ENCODE measurements at regions not wholly inside any gene's neighbourhood (a gene's known extent, or its start where the extent isn't known, plus 50 kb on each side); places are given as distances from the start of the nearest gene placed in this dataset.

DNA sequence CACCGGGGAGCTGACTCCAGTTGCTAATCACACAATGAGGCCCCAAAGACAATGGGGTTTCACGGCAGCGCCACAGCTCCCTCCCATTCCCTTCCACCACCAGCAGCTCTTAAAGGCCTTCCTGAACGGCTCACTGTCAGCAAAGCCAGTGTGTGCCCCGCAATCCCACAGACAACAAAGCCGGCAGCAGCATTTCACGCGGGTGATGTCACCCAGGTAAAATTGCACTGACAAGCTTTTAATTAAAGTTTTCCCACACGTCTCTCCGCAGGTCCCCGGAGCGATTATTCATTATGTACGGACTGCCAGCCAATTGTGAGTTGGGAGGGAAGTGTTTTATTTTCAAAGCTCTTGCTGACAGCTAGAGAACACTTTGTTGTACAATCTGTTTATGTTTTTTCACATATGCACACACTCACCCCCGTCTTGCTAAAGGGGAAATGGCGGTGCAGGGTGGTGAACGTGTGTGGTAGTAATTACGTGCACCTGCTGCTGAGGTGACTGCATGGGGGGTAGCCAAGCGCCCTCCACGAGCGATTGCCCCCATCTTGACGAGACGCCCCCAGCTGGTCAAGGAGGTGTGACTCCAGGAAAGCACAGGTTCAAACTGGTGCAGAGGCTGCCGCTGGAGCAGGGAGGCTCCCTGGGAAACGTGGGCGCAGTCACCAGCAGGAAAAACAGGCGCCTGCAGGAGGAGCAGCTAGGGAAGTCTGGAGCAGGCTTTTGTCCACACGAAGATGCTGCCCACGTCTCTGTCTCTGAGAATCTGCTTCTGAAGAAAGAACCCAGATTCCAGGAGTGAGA, 65.0 kb downstream of the IRX2 start:
- Histone ChIP-seq H3K27ac (ENCODE audit: low read length) (no peak overlapping the region), H3K4me3 (ENCODE audit: low read length) (no peak overlapping the region), H4K20me1 (ENCODE audit: insufficient read depth) (no peaks in the 10 kb centered on the region), H3K9me2 (ENCODE audit: insufficient read depth, low read length) (no peaks in the 10 kb centered on the region), H3K27me3 (ENCODE audit: insufficient read depth, low read depth, low read length) (no peaks in the 10 kb centered on the region), H2AFZ (ENCODE audit: low read depth, low read length) (no peak overlapping the region), H3K4me2 (ENCODE audit: low read length) (no peak overlapping the region), H3F3A (ENCODE audit: insufficient read depth, low read length, poor library complexity, severe bottlenecking) (no peaks in the 10 kb centered on the region), H3K9me3 (ENCODE audit: low read length) (no peaks in the 10 kb centered on the region), H3K79me2 (replicated peaks; ENCODE audit: insufficient read depth, low read length) (no peaks in the 10 kb centered on the region), H3K9ac (ENCODE audit: low read length) (no peak overlapping the region), H3K36me3 (ENCODE audit: insufficient read depth, low read length) (no peaks in the 10 kb centered on the region)
- no peak for TF ChIP-seq RAD21 (conservative IDR thresholded peaks at IDR 0.05)
- TF ChIP-seq EZH2 (IDR thresholded peaks at IDR 0.05; ENCODE audit: borderline replicate concordance, insufficient read depth, low read length, poor library complexity, severe bottlenecking): no peak
- no peak for TF ChIP-seq EP300 (conservative IDR thresholded peaks at IDR 0.05; ENCODE audit: poor library complexity, severe bottlenecking)
- TF ChIP-seq POLR2AphosphoS5 (IDR thresholded peaks at IDR 0.05): no peak
- no peak for TF ChIP-seq TAF1 (IDR thresholded peaks at IDR 0.05; ENCODE audit: low read depth)
- TF ChIP-seq SMC3 (conservative IDR thresholded peaks at IDR 0.05; ENCODE audit: poor library complexity): no peak
- TF ChIP-seq, protein P1, sequence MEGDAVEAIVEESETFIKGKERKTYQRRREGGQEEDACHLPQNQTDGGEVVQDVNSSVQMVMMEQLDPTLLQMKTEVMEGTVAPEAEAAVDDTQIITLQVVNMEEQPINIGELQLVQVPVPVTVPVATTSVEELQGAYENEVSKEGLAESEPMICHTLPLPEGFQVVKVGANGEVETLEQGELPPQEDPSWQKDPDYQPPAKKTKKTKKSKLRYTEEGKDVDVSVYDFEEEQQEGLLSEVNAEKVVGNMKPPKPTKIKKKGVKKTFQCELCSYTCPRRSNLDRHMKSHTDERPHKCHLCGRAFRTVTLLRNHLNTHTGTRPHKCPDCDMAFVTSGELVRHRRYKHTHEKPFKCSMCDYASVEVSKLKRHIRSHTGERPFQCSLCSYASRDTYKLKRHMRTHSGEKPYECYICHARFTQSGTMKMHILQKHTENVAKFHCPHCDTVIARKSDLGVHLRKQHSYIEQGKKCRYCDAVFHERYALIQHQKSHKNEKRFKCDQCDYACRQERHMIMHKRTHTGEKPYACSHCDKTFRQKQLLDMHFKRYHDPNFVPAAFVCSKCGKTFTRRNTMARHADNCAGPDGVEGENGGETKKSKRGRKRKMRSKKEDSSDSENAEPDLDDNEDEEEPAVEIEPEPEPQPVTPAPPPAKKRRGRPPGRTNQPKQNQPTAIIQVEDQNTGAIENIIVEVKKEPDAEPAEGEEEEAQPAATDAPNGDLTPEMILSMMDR (IDR thresholded peaks at IDR 0.05; ENCODE audit: poor library complexity, severe bottlenecking): no peak
- TF ChIP-seq, protein P2, sequence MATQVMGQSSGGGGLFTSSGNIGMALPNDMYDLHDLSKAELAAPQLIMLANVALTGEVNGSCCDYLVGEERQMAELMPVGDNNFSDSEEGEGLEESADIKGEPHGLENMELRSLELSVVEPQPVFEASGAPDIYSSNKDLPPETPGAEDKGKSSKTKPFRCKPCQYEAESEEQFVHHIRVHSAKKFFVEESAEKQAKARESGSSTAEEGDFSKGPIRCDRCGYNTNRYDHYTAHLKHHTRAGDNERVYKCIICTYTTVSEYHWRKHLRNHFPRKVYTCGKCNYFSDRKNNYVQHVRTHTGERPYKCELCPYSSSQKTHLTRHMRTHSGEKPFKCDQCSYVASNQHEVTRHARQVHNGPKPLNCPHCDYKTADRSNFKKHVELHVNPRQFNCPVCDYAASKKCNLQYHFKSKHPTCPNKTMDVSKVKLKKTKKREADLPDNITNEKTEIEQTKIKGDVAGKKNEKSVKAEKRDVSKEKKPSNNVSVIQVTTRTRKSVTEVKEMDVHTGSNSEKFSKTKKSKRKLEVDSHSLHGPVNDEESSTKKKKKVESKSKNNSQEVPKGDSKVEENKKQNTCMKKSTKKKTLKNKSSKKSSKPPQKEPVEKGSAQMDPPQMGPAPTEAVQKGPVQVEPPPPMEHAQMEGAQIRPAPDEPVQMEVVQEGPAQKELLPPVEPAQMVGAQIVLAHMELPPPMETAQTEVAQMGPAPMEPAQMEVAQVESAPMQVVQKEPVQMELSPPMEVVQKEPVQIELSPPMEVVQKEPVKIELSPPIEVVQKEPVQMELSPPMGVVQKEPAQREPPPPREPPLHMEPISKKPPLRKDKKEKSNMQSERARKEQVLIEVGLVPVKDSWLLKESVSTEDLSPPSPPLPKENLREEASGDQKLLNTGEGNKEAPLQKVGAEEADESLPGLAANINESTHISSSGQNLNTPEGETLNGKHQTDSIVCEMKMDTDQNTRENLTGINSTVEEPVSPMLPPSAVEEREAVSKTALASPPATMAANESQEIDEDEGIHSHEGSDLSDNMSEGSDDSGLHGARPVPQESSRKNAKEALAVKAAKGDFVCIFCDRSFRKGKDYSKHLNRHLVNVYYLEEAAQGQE (IDR thresholded peaks at IDR 0.05; ENCODE audit: borderline replicate concordance): no peak
- no peak for TF ChIP-seq MXI1 (conservative IDR thresholded peaks at IDR 0.05; ENCODE audit: poor library complexity, severe bottlenecking)

DNA sequence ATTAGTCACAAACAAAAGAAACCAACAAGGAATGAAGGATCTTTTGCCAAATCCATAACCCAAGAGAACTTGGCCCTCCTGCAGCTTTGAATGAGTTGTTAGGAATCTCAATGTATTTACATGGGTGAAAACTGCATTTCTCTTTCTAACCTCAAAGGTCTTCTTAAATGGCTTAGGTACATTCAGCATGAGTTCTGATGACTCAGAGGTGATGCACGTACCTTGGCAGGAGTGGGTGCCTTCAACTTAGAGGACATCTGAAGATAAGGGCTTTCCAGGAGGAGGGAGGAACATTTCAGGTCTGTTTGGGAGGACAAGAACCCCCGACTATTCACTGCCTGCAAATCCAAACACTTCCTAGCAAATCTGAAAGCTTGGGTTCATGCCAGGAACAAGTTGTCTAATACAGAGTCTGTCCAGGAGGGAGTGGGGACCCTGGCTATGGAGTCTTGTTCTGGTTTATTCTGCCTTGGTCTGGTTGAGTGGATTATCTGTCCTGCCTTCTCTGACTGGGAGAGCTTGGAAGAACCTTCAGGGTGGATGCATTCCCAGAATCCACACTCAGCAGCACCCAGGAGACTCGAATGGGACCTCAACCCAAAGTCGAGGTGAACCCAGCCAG, 65.7 kb downstream of the IRX2 start:
- no peaks in the 10 kb centered on the region for H3K27me3 ChIP-seq (ENCODE audit: insufficient read depth, low read depth, low read length)
- TF ChIP-seq, protein P1 (IDR thresholded peaks at IDR 0.05; ENCODE audit: poor library complexity, severe bottlenecking): no peak
- no peak for TF ChIP-seq RAD21 (conservative IDR thresholded peaks at IDR 0.05)
- no peak for TF ChIP-seq POLR2AphosphoS5 (IDR thresholded peaks at IDR 0.05)
- TF ChIP-seq EZH2 (IDR thresholded peaks at IDR 0.05; ENCODE audit: borderline replicate concordance, insufficient read depth, low read length, poor library complexity, severe bottlenecking): no peak
- TF ChIP-seq, protein P2 (IDR thresholded peaks at IDR 0.05; ENCODE audit: borderline replicate concordance): no peak
- TF ChIP-seq TAF1 (IDR thresholded peaks at IDR 0.05; ENCODE audit: low read depth): no peak
- TF ChIP-seq SMC3 (conservative IDR thresholded peaks at IDR 0.05; ENCODE audit: poor library complexity): no peak
- no peak for TF ChIP-seq MXI1 (conservative IDR thresholded peaks at IDR 0.05; ENCODE audit: poor library complexity, severe bottlenecking)
- TF ChIP-seq EP300 (conservative IDR thresholded peaks at IDR 0.05; ENCODE audit: poor library complexity, severe bottlenecking): no peak
- H3K27ac ChIP-seq (ENCODE audit: low read length): no peak overlapping the region
- no peak overlapping the region for H3K4me2 ChIP-seq (ENCODE audit: low read length)
- no peaks in the 10 kb centered on the region for H3F3A ChIP-seq (ENCODE audit: insufficient read depth, low read length, poor library complexity, severe bottlenecking)
- H3K9ac ChIP-seq (ENCODE audit: low read length): no peak overlapping the region
- no peaks in the 10 kb centered on the region for H3K9me2 ChIP-seq (ENCODE audit: insufficient read depth, low read length)
- H3K79me2 ChIP-seq (replicated peaks; ENCODE audit: insufficient read depth, low read length): no peaks in the 10 kb centered on the region
- no peaks in the 10 kb centered on the region for H3K36me3 ChIP-seq (ENCODE audit: insufficient read depth, low read length)
- H4K20me1 ChIP-seq (ENCODE audit: insufficient read depth): no peaks in the 10 kb centered on the region
- no peaks in the 10 kb centered on the region for H3K9me3 ChIP-seq (ENCODE audit: low read length)
- no peak overlapping the region for H2AFZ ChIP-seq (ENCODE audit: low read depth, low read length)
- H3K4me3 ChIP-seq (ENCODE audit: low read length): no peak overlapping the region

All from neural cell (in vitro differentiated cells).